Mammary epithelial cell (primary cell): ENCODE measurements at regions not wholly inside any gene's neighbourhood (a gene's known extent, or its start where the extent isn't known, plus 50 kb on each side); places are given as distances from the start of the nearest gene placed in this dataset.

Experiments
- CTCF ChIP-seq, 2 donors: IDR thresholded peaks in 1 of 2; conservative IDR thresholded peaks in 1 of 2; 2 replicates each; pipeline ENCODE4 v1.5.1; 2011 to 2012; ENCODE audit warnings: inconsistent platforms in 2 of 2, low read length in 2 of 2, mild to moderate bottlenecking in 2 of 2, control low read depth in 1 of 2, low read depth in 1 of 2; ENCODE audit not compliant: insufficient read depth in 1 of 2; ENCODE audit errors: extremely low read depth in 1 of 2
- EZH2 ChIP-seq: IDR thresholded peaks from 2 replicates; pipeline ENCODE4 v1.6.1; 2012; ENCODE audit warnings: low read length, inconsistent platforms, borderline replicate concordance

GRCh38 chr5:27722337-27722736, 684.0 kb upstream of the CDH9 start:
- no peak for TF ChIP-seq CTCF (conservative IDR thresholded peaks at IDR 0.05 in 1 of 2, IDR thresholded peaks at IDR 0.05 in 1 of 2; ENCODE audit: extremely low read depth in 1 of 2, insufficient read depth in 1 of 2, low read depth in 1 of 2, low read length in 2 of 2)
- no peak for TF ChIP-seq EZH2
